ENCODE measurements at regions not wholly inside any gene's neighbourhood (a gene's known extent, or its start where the extent isn't known, plus 50 kb on each side); places are given as distances from the start of the nearest gene placed in this dataset.

GRCh38 chr12:92304371-92305055, 158.9 kb upstream of the BTG1 start:
- Mint-ChIP-seq H3K4me1 (peaks cover 5% of the 10 kb centered on the region), H3K27ac (no peak overlapping the region), H3K36me3 (ENCODE audit: low read depth) (no peaks in the 10 kb centered on the region), H3K4me3 (no peak overlapping the region), H3K27me3 (no peaks in the 10 kb centered on the region), H3K9me3 (no peaks in the 10 kb centered on the region)
- ATAC-seq (no peak), DNase-seq (no peak)

DNA sequence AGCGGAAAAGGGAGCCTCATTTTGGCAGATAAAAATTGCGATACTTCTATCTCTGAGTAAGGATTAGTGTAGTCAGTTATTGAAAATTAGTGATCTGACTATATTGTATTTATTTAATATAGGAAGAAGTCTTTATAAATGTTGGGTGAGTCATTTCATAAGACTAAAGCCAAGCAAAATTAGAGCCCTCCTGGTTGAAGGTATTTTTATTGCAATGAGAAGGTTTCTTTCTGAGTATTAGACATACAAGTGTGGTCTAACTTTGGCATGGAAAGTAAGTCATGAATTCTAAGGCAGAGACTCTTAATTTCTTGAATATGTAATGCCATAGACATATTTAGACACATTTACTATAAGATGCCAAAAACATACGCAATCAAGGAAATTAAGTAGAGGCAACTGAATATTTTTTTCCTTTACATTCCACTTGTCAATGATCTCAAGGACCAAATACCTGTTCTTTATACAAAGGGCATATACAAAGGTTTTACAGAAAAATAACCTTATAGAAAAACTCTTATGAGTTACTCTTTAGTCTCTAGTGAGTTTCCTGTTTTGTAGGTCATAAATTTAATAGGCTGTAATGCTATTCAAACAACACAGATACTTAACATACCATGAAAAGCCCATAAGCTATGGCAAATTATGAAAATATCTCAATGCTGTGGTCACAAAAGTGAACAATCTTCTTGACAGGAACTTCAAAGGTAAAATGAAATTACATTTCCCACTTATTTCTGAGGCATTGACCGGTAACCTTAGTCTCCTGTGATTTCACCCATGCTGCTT, 156.6 kb upstream of the BTG1 start:
- Mint-ChIP-seq H3K36me3 (ENCODE audit: low read depth) (peaks cover 3% of the 10 kb centered on the region), H3K4me3 (no peak overlapping the region), H3K27me3 (no peaks in the 10 kb centered on the region), H3K9me3 (no peaks in the 10 kb centered on the region), H3K4me1 (peaks cover 18% of the 10 kb centered on the region), H3K27ac (no peak overlapping the region)
- DNase-seq (no peak), ATAC-seq (no peak)

- DNase-seq (no peak), ATAC-seq (no peak)
- no peak overlapping the region for H3K27ac Mint-ChIP-seq
- no peaks in the 10 kb centered on the region for H3K27me3 Mint-ChIP-seq
- H3K9me3 Mint-ChIP-seq = no peaks in the 10 kb centered on the region
- H3K4me3 Mint-ChIP-seq = no peak overlapping the region
- peaks cover 20% of the 10 kb centered on the region for H3K4me1 Mint-ChIP-seq
- peaks cover 3% of the 10 kb centered on the region for H3K36me3 Mint-ChIP-seq (ENCODE audit: low read depth)
These were observed 155.7 kb upstream of the BTG1 start for GRCh38 chr12:92301356-92301755.

DNA sequence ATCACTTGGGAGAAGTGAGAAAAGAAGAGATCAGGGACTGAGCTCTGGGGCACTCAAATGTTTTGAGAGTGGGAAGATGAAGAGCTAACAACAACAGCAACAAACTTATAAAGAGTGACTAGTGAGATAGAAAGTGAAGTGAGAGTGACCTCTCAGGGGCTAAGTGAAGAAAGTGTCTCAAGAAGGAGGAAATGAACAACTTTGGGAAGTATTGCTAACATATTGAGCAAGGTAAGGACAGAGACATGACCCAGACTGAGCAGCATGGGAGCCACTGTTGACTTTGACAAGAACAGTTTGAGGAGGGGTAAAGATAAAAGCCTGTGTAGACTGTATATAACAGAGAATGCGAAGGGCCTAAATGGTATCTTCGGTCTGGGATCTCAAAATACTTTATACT, 155.1 kb upstream of the BTG1 start:
- no peak overlapping the region for H3K27ac Mint-ChIP-seq
- no peak for ATAC-seq
- peaks cover 20% of the 10 kb centered on the region for H3K4me1 Mint-ChIP-seq
- no peaks in the 10 kb centered on the region for H3K27me3 Mint-ChIP-seq
- no peak for DNase-seq
- no peaks in the 10 kb centered on the region for H3K9me3 Mint-ChIP-seq
- H3K36me3 Mint-ChIP-seq (ENCODE audit: low read depth) = peaks cover 3% of the 10 kb centered on the region
- no peak overlapping the region for H3K4me3 Mint-ChIP-seq

DNA sequence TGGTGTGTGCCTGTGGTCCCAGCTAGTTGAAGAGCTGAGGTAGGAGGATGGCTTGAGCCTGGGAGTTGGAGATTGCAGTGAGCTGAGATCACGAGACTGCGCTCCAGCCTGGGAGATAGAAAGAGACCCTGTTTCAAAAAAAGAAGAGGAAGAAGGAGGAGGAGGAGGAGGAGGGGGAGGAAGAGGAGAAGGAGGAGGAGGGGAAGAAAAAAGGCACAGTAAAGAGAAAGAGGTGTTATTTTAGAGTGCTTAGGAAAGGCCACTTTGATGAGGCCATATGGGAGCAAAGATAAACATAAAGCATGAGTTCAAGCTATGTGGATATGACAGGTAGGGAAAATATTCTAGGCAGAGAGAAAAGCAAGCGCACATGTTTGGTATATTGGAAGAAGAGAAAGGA, 154.1 kb upstream of the BTG1 start:
- Mint-ChIP-seq H3K36me3 (ENCODE audit: low read depth) (peaks cover 3% of the 10 kb centered on the region), H3K4me1 (peaks cover 23% of the 10 kb centered on the region), H3K27ac (no peak overlapping the region), H3K9me3 (peaks cover 3% of the 10 kb centered on the region), H3K27me3 (no peaks in the 10 kb centered on the region), H3K4me3 (no peak overlapping the region)
- no peak for ATAC-seq
- no peak for DNase-seq

DNA sequence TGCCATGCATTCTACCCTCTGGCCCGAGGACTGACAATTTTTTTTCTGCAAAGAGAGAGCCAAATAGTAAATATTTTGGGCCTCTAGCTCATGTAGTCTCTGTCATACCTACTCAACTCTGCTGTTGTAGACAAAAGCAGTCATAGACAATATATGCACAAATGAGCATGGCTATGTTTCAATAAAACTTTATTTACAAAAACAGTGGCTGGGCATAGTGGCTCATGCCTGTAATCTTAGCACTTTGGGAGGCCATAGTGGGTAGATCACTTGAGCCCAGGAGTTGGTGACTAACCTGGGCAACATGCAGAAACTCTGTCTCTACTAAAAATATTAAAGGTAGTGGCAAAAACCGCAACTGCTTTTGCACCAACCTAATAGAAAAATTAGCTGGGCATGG, 153.7 kb upstream of the BTG1 start:
- H3K4me1 Mint-ChIP-seq = peaks cover 22% of the 10 kb centered on the region

GRCh38 chr12:92297932-92298696, 152.5 kb upstream of the BTG1 start:
- H3K36me3 Mint-ChIP-seq (ENCODE audit: low read depth) = peaks cover 3% of the 10 kb centered on the region

More for the DNA sequence above, 153.7 kb upstream of the BTG1 start:
- Mint-ChIP-seq H3K36me3 (ENCODE audit: low read depth) (peaks cover 3% of the 10 kb centered on the region), H3K4me3 (no peak overlapping the region), H3K27me3 (no peaks in the 10 kb centered on the region), H3K27ac (no peak overlapping the region), H3K9me3 (peaks cover 4% of the 10 kb centered on the region)
- ATAC-seq = no peak
- no peak for DNase-seq

GRCh38 chr12:92297405-92297804, 151.8 kb upstream of the BTG1 start:
- Mint-ChIP-seq H3K36me3 (ENCODE audit: low read depth) (peaks cover 3% of the 10 kb centered on the region), H3K27me3 (no peaks in the 10 kb centered on the region), H3K9me3 (peaks cover 10% of the 10 kb centered on the region), H3K4me3 (no peak overlapping the region), H3K4me1 (peaks cover 21% of the 10 kb centered on the region), H3K27ac (peak overlapping the region; percentile 68)
- no peak for ATAC-seq
- DNase-seq = no peak

More at GRCh38 chr12:92297932-92298696, 152.5 kb upstream of the BTG1 start:
- Mint-ChIP-seq H3K27me3 (no peaks in the 10 kb centered on the region), H3K4me3 (no peak overlapping the region), H3K27ac (peak overlapping the region; percentile 68), H3K4me1 (peaks cover 21% of the 10 kb centered on the region), H3K9me3 (peaks cover 10% of the 10 kb centered on the region)
- DNase-seq = no peak
- ATAC-seq = peak; percentile 69

GRCh38 chr12:92295523-92295922, 149.9 kb upstream of the BTG1 start:
- Mint-ChIP-seq H3K27me3 (no peaks in the 10 kb centered on the region), H3K36me3 (ENCODE audit: low read depth) (peaks cover 3% of the 10 kb centered on the region), H3K9me3 (peaks cover 10% of the 10 kb centered on the region), H3K4me3 (no peak overlapping the region), H3K4me1 (peaks cover 19% of the 10 kb centered on the region), H3K27ac (no peak overlapping the region)
- DNase-seq (no peak), ATAC-seq (no peak)

GRCh38 chr12:92294676-92295440, 149.2 kb upstream of the BTG1 start:
- no peak overlapping the region for H3K27ac Mint-ChIP-seq
- no peak for ATAC-seq

DNA sequence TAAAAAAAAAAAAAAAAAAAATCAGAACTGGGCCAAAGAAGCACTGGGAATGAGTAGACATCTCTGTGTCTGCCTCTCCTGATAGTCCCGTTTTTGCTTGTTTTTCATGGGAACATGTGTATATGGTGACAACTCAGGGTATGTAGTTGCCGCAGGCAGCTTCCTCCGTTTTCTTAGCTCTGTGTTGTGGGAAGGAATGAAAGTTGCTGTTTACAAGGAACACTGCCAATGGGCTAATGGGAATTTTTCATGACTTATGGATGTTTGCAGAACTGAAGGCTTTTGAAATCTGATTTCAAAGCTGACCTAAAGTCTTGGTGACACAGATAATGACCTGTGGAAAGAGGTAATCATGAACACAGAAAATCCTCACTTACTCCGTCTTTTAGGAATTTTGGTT, 146.4 kb upstream of the BTG1 start:
- no peaks in the 10 kb centered on the region for H3K36me3 Mint-ChIP-seq (ENCODE audit: low read depth)
- ATAC-seq (no peak), DNase-seq (no peak)
- H3K27ac Mint-ChIP-seq = no peak overlapping the region
- H3K27me3 Mint-ChIP-seq = no peaks in the 10 kb centered on the region
- H3K9me3 Mint-ChIP-seq = peaks cover 12% of the 10 kb centered on the region
- peaks cover 4% of the 10 kb centered on the region for H3K4me1 Mint-ChIP-seq
- H3K4me3 Mint-ChIP-seq = no peak overlapping the region

More at GRCh38 chr12:92294676-92295440, 149.2 kb upstream of the BTG1 start:
- H3K4me1 Mint-ChIP-seq = peaks cover 19% of the 10 kb centered on the region
- no peak for DNase-seq
- no peaks in the 10 kb centered on the region for H3K27me3 Mint-ChIP-seq
- peaks cover 10% of the 10 kb centered on the region for H3K9me3 Mint-ChIP-seq
- no peak overlapping the region for H3K4me3 Mint-ChIP-seq
- H3K36me3 Mint-ChIP-seq (ENCODE audit: low read depth) = peaks cover 3% of the 10 kb centered on the region

DNA sequence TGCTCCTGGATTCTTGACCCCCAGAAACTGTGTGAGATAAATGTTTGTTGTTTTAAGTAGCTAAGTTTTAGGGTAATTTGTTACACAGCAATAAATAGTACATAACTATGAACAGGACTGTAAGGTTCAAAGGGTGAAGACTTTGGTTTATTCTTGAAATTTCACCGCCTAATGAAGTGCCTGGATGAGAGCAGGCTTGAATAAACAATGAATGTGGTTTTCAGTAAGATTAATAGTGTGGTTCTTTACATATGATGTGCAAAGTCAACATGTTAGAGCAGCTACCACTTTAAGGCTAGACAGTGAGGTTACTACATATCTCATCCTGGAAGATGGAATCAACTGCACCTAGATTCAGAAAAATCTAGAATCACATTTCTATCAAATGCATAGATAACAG, 145.2 kb upstream of the BTG1 start:
- ATAC-seq = no peak
- Mint-ChIP-seq H3K36me3 (ENCODE audit: low read depth) (no peaks in the 10 kb centered on the region), H3K9me3 (peaks cover 14% of the 10 kb centered on the region), H3K4me3 (no peak overlapping the region), H3K4me1 (peaks cover 4% of the 10 kb centered on the region), H3K27me3 (no peaks in the 10 kb centered on the region), H3K27ac (no peak overlapping the region)
- DNase-seq = no peak

GRCh38 chr12:92290350-92290695, 144.7 kb upstream of the BTG1 start:
- DNase-seq = no peak
- Mint-ChIP-seq H3K9me3 (peaks cover 11% of the 10 kb centered on the region), H3K4me3 (no peak overlapping the region), H3K27ac (no peak overlapping the region), H3K4me1 (peaks cover 2% of the 10 kb centered on the region), H3K27me3 (no peaks in the 10 kb centered on the region), H3K36me3 (ENCODE audit: low read depth) (no peaks in the 10 kb centered on the region)
- ATAC-seq = no peak

- Mint-ChIP-seq H3K27me3 (no peaks in the 10 kb centered on the region), H3K4me1 (peaks cover under 1% of the 10 kb centered on the region), H3K4me3 (no peak overlapping the region), H3K9me3 (peaks cover 11% of the 10 kb centered on the region), H3K36me3 (ENCODE audit: low read depth) (no peaks in the 10 kb centered on the region), H3K27ac (no peak overlapping the region)
- no peak for ATAC-seq
- DNase-seq = no peak
These were observed 144.1 kb upstream of the BTG1 start for GRCh38 chr12:92289629-92290349.
